Loucy (cell line): ENCODE measurements at regions not wholly inside any gene's neighbourhood (a gene's known extent, or its start where the extent isn't known, plus 50 kb on each side); places are given as distances from the start of the nearest gene placed in this dataset.

Experiments
- H2AFZ ChIP-seq: fragments of 200-600 bp; sonication (generic); 2 replicates; pipeline ENCODE4 v1.6.0; 2016; ENCODE audit warnings: antibody characterized with exemption, mild to moderate bottlenecking, low read length, moderate library complexity
- H3F3A ChIP-seq: fragments of 200-600 bp; 2 replicates; pipeline ENCODE4 v1.6.0; 2016; ENCODE audit warnings: antibody characterized with exemption, low read depth, mild to moderate bottlenecking
- H3K27me3 ChIP-seq: fragments of 200-600 bp; sonication (generic); 2 replicates; pipeline ENCODE4 v1.6.1; 2014; ENCODE audit warnings: low read length, mild to moderate bottlenecking; ENCODE audit not compliant: insufficient read depth, poor library complexity, severe bottlenecking
- H3K36me3 ChIP-seq: fragments of 200-600 bp; sonication (generic); 2 replicates; pipeline ENCODE4 v1.6.1; 2016; ENCODE audit warnings: low read length; ENCODE audit not compliant: insufficient read depth
- H3K4me1 ChIP-seq: fragments of 200-600 bp; sonication (generic); 2 replicates; pipeline ENCODE4 v1.5.1; 2014; ENCODE audit warnings: low read length, mild to moderate bottlenecking; ENCODE audit not compliant: insufficient read depth, poor library complexity, severe bottlenecking
- H3K4me2 ChIP-seq: fragments of 200-600 bp; sonication (generic); 2 replicates; pipeline ENCODE4 v1.6.0; 2014; ENCODE audit warnings: antibody characterized with exemption, low read length, low read depth, mild to moderate bottlenecking; ENCODE audit not compliant: poor library complexity, severe bottlenecking
- H3K4me3 ChIP-seq: fragments of 200-600 bp; sonication (generic); 2 replicates; pipeline ENCODE4 v1.5.1; 2014; ENCODE audit warnings: low read length, mild to moderate bottlenecking, mixed read lengths; ENCODE audit not compliant: poor library complexity, severe bottlenecking
- H3K79me2 ChIP-seq: fragments of 200-600 bp; sonication (generic); 2 replicates; pipeline ENCODE4 v1.6.1; 2014; ENCODE audit warnings: low read length; ENCODE audit not compliant: insufficient read depth
- H3K9ac ChIP-seq: fragments of 200-600 bp; sonication (generic); 2 replicates; pipeline ENCODE4 v1.6.0; 2014; ENCODE audit warnings: mild to moderate bottlenecking, low read depth, low read length, moderate library complexity; ENCODE audit not compliant: poor library complexity, severe bottlenecking
- H3K9me2 ChIP-seq: fragments of 200-600 bp; sonication (generic); replicated peaks from 2 replicates; pipeline ENCODE4 v1.6.1; 2016; ENCODE audit warnings: low read depth, low read length, mixed read lengths
- H3K9me3 ChIP-seq: fragments of 200-600 bp; sonication (generic); 2 replicates; pipeline ENCODE4 v1.6.1; 2014; ENCODE audit warnings: mild to moderate bottlenecking, antibody characterized with exemption, low read length, low read depth; ENCODE audit not compliant: insufficient read depth
- H4K20me1 ChIP-seq: fragments of 200-600 bp; sonication (generic); 2 replicates; pipeline ENCODE4 v1.6.0; 2014; ENCODE audit warnings: antibody characterized with exemption, low read length, mild to moderate bottlenecking; ENCODE audit not compliant: insufficient read depth, poor library complexity, severe bottlenecking
- EZH2phosphoT487 ChIP-seq: fragments of 200-600 bp; IDR thresholded peaks from 2 replicates; pipeline ENCODE4 v1.6.1; 2018; ENCODE audit warnings: antibody characterized with exemption, mild to moderate bottlenecking, moderate library complexity, borderline replicate concordance
- TF ChIP-seq, protein P1 (sequence below): fragments of 200-600 bp; sonication (generic); conservative IDR thresholded peaks from 2 replicates; pipeline ENCODE4 v1.5.1; 2014; ENCODE audit warnings: mild to moderate bottlenecking, antibody characterized with exemption, low read length

DNA sequence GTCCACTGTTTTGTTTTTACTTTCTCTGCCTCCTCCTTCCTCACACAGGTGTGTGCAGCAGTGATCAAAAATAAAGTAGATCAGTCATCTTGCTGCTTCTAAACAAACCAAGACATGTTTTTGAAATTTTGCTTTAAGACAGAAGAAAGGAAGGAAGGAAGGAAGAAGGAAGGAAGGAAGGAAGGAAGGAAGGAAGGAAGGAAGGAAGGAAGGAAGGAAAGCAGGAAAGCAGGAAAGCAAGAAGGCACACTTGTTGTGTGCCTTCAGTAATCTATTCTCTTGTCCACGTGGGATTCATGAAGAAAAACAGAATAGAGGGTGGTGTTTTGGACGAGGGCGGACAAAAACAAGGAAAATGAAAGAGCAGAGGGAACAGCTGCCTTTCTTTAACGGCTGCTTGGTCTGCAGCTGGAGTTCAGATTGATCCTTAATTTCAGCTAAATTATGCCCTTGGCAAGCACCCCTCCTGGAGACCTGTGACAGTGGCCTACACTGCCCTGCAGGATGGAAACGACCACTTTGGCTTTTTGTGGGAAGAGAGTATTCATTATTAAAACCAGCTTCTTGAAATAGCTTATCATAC, 188.5 kb upstream of the IRX3 start:
- H3F3A ChIP-seq: no peaks in the 10 kb centered on the region
- H3K4me1 ChIP-seq: no peaks in the 10 kb centered on the region
- no peaks in the 10 kb centered on the region for H3K9me2 ChIP-seq
- H3K79me2 ChIP-seq: no peaks in the 10 kb centered on the region
- no peaks in the 10 kb centered on the region for H3K9me3 ChIP-seq
- H3K36me3 ChIP-seq: no peaks in the 10 kb centered on the region
- no peak overlapping the region for H3K9ac ChIP-seq
- no peaks in the 10 kb centered on the region for H4K20me1 ChIP-seq
- no peak overlapping the region for H3K4me3 ChIP-seq
- H3K27me3 ChIP-seq: no peaks in the 10 kb centered on the region
- TF ChIP-seq, protein P1, sequence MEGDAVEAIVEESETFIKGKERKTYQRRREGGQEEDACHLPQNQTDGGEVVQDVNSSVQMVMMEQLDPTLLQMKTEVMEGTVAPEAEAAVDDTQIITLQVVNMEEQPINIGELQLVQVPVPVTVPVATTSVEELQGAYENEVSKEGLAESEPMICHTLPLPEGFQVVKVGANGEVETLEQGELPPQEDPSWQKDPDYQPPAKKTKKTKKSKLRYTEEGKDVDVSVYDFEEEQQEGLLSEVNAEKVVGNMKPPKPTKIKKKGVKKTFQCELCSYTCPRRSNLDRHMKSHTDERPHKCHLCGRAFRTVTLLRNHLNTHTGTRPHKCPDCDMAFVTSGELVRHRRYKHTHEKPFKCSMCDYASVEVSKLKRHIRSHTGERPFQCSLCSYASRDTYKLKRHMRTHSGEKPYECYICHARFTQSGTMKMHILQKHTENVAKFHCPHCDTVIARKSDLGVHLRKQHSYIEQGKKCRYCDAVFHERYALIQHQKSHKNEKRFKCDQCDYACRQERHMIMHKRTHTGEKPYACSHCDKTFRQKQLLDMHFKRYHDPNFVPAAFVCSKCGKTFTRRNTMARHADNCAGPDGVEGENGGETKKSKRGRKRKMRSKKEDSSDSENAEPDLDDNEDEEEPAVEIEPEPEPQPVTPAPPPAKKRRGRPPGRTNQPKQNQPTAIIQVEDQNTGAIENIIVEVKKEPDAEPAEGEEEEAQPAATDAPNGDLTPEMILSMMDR: no peak
- TF ChIP-seq EZH2phosphoT487: no peak
- H2AFZ ChIP-seq: no peak overlapping the region
- no peak overlapping the region for H3K4me2 ChIP-seq

DNA sequence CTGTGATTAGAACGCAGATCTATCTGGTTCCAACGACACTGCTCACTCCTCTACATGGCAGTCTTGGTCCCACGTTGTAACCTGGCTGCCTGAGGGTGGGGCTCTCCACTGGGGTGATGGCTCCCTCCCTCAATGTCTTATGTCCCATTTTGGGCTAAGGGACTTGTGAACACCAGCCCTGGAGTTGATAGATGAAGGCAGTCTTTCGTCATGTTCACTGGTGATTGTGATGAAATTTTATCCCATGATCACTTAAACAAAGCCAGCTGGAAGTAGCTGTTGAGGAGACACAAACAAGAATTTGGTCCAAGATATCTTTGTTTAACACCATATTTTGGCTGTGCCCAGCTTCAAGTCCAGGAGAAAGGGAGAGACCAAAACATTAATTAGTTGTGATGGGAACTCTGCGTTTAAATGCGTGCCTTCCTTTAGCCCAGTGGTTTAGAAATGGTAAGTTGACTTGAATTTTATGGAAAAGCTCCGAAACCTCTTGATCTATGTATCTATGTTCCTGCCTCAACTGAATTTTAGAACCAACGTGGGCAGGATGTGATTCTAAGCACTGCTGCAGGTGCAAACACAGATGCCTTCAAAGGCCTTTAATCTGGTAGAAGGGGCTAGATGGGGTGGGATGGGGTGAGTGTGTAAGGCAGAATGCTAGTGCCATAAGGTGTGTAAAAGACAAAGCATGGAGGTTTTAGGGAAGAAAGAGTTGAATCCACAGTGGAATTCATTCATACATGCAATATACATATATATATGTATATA, 186.8 kb upstream of the IRX3 start:
- no peaks in the 10 kb centered on the region for H3K79me2 ChIP-seq
- H3K4me1 ChIP-seq: no peaks in the 10 kb centered on the region
- TF ChIP-seq, protein P1: no peak
- no peak for TF ChIP-seq EZH2phosphoT487
- no peaks in the 10 kb centered on the region for H3K36me3 ChIP-seq
- H4K20me1 ChIP-seq: no peaks in the 10 kb centered on the region
- H3F3A ChIP-seq: no peaks in the 10 kb centered on the region
- H3K4me3 ChIP-seq: no peak overlapping the region
- H3K9me2 ChIP-seq: no peaks in the 10 kb centered on the region
- H3K27me3 ChIP-seq: no peaks in the 10 kb centered on the region
- no peaks in the 10 kb centered on the region for H3K9me3 ChIP-seq
- H3K4me2 ChIP-seq: no peak overlapping the region
- no peak overlapping the region for H2AFZ ChIP-seq
- H3K9ac ChIP-seq: no peak overlapping the region

GRCh38 chr16:54467398-54467797, 180.8 kb upstream of the IRX3 start:
- Histone ChIP-seq H3F3A (no peaks in the 10 kb centered on the region), H3K4me3 (no peak overlapping the region), H2AFZ (no peak overlapping the region)

More at GRCh38 chr16:54467398-54467797, 180.8 kb upstream of the IRX3 start:
- Histone ChIP-seq H3K79me2 (no peaks in the 10 kb centered on the region), H3K4me2 (no peak overlapping the region), H3K9ac (no peak overlapping the region), H3K4me1 (no peaks in the 10 kb centered on the region), H3K9me2 (no peaks in the 10 kb centered on the region), H4K20me1 (no peaks in the 10 kb centered on the region), H3K27me3 (no peaks in the 10 kb centered on the region), H3K9me3 (peaks cover 4% of the 10 kb centered on the region; the same call in 1 of the 2 replicates), H3K36me3 (no peaks in the 10 kb centered on the region)
- TF ChIP-seq, protein P1: no peak
- TF ChIP-seq EZH2phosphoT487: no peak
